ENCODE measurements at regions not wholly inside any gene's neighbourhood (a gene's known extent, or its start where the extent isn't known, plus 50 kb on each side); places are given as distances from the start of the nearest gene placed in this dataset.

DNA sequence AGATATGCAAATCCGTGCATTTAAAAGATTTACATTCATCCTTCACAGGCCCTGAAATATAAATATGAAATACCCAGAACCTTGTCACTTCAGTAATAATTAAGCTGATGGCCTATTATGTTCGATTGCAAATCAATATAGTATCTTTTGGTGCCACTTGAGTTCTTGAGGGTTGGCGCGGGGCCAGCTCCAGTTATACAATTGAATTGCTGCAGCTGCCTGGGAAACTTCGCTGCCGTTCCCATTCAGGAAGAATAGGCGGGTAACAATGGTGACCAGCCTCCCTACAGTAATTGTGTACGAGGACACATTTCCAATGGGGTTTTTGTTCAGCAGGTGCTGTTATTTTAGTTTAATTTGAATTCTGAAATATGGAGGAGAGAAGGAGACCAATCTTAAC, 451.2 kb downstream of the INSC start:
- TF ChIP-seq POLR2A (IDR thresholded peaks at IDR 0.05) = no peak
- no peak for TF ChIP-seq CTCF (IDR thresholded peaks at IDR 0.05)
